CD14-positive monocyte (primary cell): ENCODE measurements at regions not wholly inside any gene's neighbourhood (a gene's known extent, or its start where the extent isn't known, plus 50 kb on each side); places are given as distances from the start of the nearest gene placed in this dataset.

Source experiments
- DNase-seq, 3 donors: peaks; one replicate each; pipeline ENCODE4 v3.0.0-alpha.2; 2011 to 2022
- H2AFZ ChIP-seq: 2 replicates; pipeline ENCODE4 v1.6.0; 2012; ENCODE audit warnings: mild to moderate bottlenecking, low read depth, low read length, inconsistent platforms; ENCODE audit not compliant: insufficient read depth, poor library complexity, severe bottlenecking
- H3K27ac ChIP-seq, 2 donors: 1 replicate in 1 of 2; 2 replicates in 1 of 2; pipeline ENCODE4 v1.5.1; 2012 to 2013; ENCODE audit warnings: low read length in 2 of 2, control low read depth in 1 of 2, inconsistent platforms in 1 of 2, low read depth in 1 of 2, mild to moderate bottlenecking in 1 of 2
- H3K27me3 ChIP-seq, 2 donors: one replicate each; pipeline versions ENCODE4 v1.6.0 to v1.6.1; 2011 to 2013; ENCODE audit warnings: low read length in 2 of 2; ENCODE audit not compliant: control insufficient read depth in 2 of 2, insufficient read depth in 2 of 2
- H3K36me3 ChIP-seq, 2 donors: replicated peaks in 1 of 2; 1 replicate in 1 of 2; 2 replicates in 1 of 2; pipeline versions ENCODE4 v1.5.1 to v1.6.1; 2012 to 2013; ENCODE audit warnings: low read length in 2 of 2, control low read depth in 1 of 2, inconsistent platforms in 1 of 2, mild to moderate bottlenecking in 1 of 2; ENCODE audit not compliant: insufficient read depth in 2 of 2, control insufficient read depth in 1 of 2
- H3K4me1 ChIP-seq, 2 donors: 1 replicate in 1 of 2; 2 replicates in 1 of 2; pipeline versions ENCODE4 v1.5.1 to v1.6.1; 2012 to 2013; ENCODE audit warnings: low read length in 2 of 2, control low read depth in 1 of 2, inconsistent platforms in 1 of 2, mild to moderate bottlenecking in 1 of 2, moderate library complexity in 1 of 2; ENCODE audit not compliant: insufficient read depth in 2 of 2, control insufficient read depth in 1 of 2
- H3K4me2 ChIP-seq: replicated peaks from 2 replicates; pipeline ENCODE3; 2012; ENCODE audit warnings: low read length, moderate library complexity, mild to moderate bottlenecking; ENCODE audit not compliant: poor library complexity, severe bottlenecking; ENCODE audit errors: extremely low read depth
- H3K4me3 ChIP-seq, 3 experiments: fragments of 200-600 bp in 1 of 3; sonication (generic) in 1 of 3; replicated peaks in 1 of 3; 1 replicate in 2 of 3; 2 replicates in 1 of 3; pipeline ENCODE4 v1.5.1; 2011 to 2013; ENCODE audit warnings: low read length in 3 of 3, mild to moderate bottlenecking in 3 of 3, control low read depth in 2 of 3, low read depth in 2 of 3, inconsistent platforms in 1 of 3, moderate library complexity in 1 of 3
- H3K79me2 ChIP-seq: 2 replicates; pipeline ENCODE4 v1.6.0; 2012; ENCODE audit warnings: mild to moderate bottlenecking, control low read depth, inconsistent platforms, low read length, moderate library complexity; ENCODE audit not compliant: insufficient read depth
- H3K9ac ChIP-seq: 2 replicates; pipeline ENCODE4 v1.6.0; 2017; ENCODE audit warnings: low read length, mild to moderate bottlenecking; ENCODE audit not compliant: insufficient read depth, poor library complexity, severe bottlenecking
- H3K9me3 ChIP-seq, 2 donors: replicated peaks in 1 of 2; 1 replicate in 1 of 2; 2 replicates in 1 of 2; pipeline versions ENCODE4 v1.5.1 to v1.6.1; 2012 to 2013; ENCODE audit warnings: low read length in 2 of 2, control low read depth in 1 of 2; ENCODE audit not compliant: control insufficient read depth in 1 of 2, insufficient read depth in 1 of 2
- H4K20me1 ChIP-seq: 2 replicates; pipeline ENCODE4 v1.6.0; 2012; ENCODE audit warnings: mild to moderate bottlenecking, low read length, control low read depth, moderate library complexity; ENCODE audit not compliant: insufficient read depth
- H3K27ac Mint-ChIP-seq, 7 donors: one replicate each; pipeline ENCODE4 v1.8.0; 2020; ENCODE audit warnings: mild to moderate bottlenecking in 7 of 7, mixed read lengths in 7 of 7, moderate library complexity in 6 of 7, inconsistent platforms in 2 of 7
- H3K27me3 Mint-ChIP-seq, 3 donors: one replicate each; pipeline ENCODE4 v1.8.0; 2021 to 2022; ENCODE audit warnings: low read depth in 3 of 3, mild to moderate bottlenecking in 3 of 3, mixed read lengths in 3 of 3, moderate library complexity in 3 of 3, inconsistent platforms in 1 of 3
- H3K36me3 Mint-ChIP-seq, 2 donors: one replicate each; pipeline ENCODE4 v1.8.0; 2020; ENCODE audit warnings: mixed read lengths in 2 of 2, inconsistent platforms in 1 of 2, mild to moderate bottlenecking in 1 of 2
- H3K4me1 Mint-ChIP-seq: one replicate; pipeline ENCODE4 v1.8.0; 2020; ENCODE audit warnings: mild to moderate bottlenecking, mixed read lengths
- H3K4me3 Mint-ChIP-seq, 2 donors: one replicate each; pipeline ENCODE4 v1.8.0; 2020; ENCODE audit warnings: mild to moderate bottlenecking in 2 of 2, mixed read lengths in 2 of 2, moderate library complexity in 1 of 2
- H3K9me3 Mint-ChIP-seq, 7 donors: one replicate each; pipeline ENCODE4 v1.8.0; 2020 to 2022; ENCODE audit warnings: mixed read lengths in 7 of 7, mild to moderate bottlenecking in 6 of 7, moderate library complexity in 6 of 7, inconsistent platforms in 2 of 7
- CTCF ChIP-seq: fragments of 200-600 bp; IDR thresholded peaks from one replicate; pipeline ENCODE4 v1.8.0; 2022; ENCODE audit warnings: antibody characterized with exemption, mild to moderate bottlenecking
- WGBS: methylation state at CpG from one replicate; pipeline ENCODE4 v1.1.5; 2013; ENCODE audit warnings: missing lambda C conversion rate; ENCODE audit not compliant: insufficient coverage; 5-methylcytosine and 5-hydroxymethylcytosine counted together
- intact Hi-C, 2 donors: fragments of 100-400 bp; cut with micrococcal nuclease; formaldehyde crosslinking; loops; one replicate each; pipeline versions ENCODE4 v1.15.0 to v1.15.1; 2023

DNA sequence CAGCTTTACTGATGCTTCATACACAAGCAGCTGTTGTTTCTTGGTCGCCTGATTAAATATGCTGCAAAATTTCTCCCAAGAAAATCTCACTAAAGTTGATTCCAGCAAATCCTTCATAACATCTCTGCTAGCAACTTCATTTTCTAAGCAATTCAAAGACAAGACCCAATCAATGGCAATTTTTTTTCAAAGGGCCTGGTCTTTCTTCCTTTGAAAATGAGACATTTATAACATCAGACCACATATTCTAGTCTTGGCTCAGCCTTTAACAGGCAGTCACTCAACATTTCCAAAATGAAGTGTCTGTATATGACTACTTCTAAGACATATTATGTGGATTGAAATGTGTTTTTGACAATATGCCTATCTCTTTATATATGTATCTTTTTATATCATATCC lies 702.6 kb downstream of the KCNA4 start:
- H3K4me3 Mint-ChIP-seq: no peak overlapping the region
- no peak for DNase-seq
- no peaks in the 10 kb centered on the region for H3K9me3 ChIP-seq
- no peaks in the 10 kb centered on the region for H3K4me1 ChIP-seq
- no peak overlapping the region for H3K4me2 ChIP-seq
- H3K36me3 ChIP-seq: no peaks in the 10 kb centered on the region
- peaks cover 0 to 2% (median 0%) of the 10 kb centered on the region in 3 donors for H3K27me3 Mint-ChIP-seq
- H3K4me1 Mint-ChIP-seq: no peaks in the 10 kb centered on the region
- H3K36me3 Mint-ChIP-seq: no peaks in the 10 kb centered on the region
- no peak overlapping the region for H3K4me3 ChIP-seq
- TF ChIP-seq CTCF: no peak
- no peaks in the 10 kb centered on the region for H3K27me3 ChIP-seq
- no peak overlapping the region for H3K27ac ChIP-seq
- no peak overlapping the region for H2AFZ ChIP-seq
- H4K20me1 ChIP-seq: no peaks in the 10 kb centered on the region
- H3K79me2 ChIP-seq: no peaks in the 10 kb centered on the region
- no peak overlapping the region for H3K27ac Mint-ChIP-seq
- intact Hi-C loops: no loop called here
- no peaks in the 10 kb centered on the region for H3K9me3 Mint-ChIP-seq
- 100% methylated on average over 1 of the region's 1 CpG for WGBS
- H3K9ac ChIP-seq: no peak overlapping the region

DNA sequence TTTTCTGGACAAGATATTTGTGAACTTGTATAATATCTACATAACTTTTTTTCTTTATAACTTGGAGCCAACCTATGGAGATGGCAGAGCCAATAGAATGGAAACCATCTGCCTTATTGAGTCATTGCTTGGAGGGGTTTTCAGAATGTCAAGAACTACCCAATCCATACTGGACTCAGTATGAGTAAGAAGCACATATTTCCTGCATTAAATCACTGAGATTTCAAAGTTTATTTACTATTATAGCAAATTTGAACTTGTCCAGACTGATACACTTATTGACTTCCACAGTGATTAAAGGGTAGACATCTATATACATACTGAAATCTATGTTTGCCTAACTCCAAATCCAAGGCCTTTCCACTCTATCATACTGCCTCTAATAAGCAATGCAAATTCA lies 704.0 kb downstream of the KCNA4 start:
- no peak for DNase-seq

More for the DNA sequence above, 704.0 kb downstream of the KCNA4 start:
- Mint-ChIP-seq H3K9me3 (no peaks in the 10 kb centered on the region), H3K27me3 (peaks cover 0 to 2% (median 0%) of the 10 kb centered on the region in 3 donors), H3K4me1 (no peaks in the 10 kb centered on the region), H3K27ac (no peak overlapping the region), H3K4me3 (no peak overlapping the region), H3K36me3 (no peaks in the 10 kb centered on the region)
- Histone ChIP-seq H3K27me3 (no peaks in the 10 kb centered on the region), H4K20me1 (no peaks in the 10 kb centered on the region), H2AFZ (no peak overlapping the region), H3K36me3 (no peaks in the 10 kb centered on the region), H3K4me2 (no peak overlapping the region), H3K9me3 (no peaks in the 10 kb centered on the region), H3K9ac (no peak overlapping the region), H3K4me1 (no peaks in the 10 kb centered on the region), H3K4me3 (no peak overlapping the region), H3K27ac (no peak overlapping the region), H3K79me2 (no peaks in the 10 kb centered on the region)
- no peak for TF ChIP-seq CTCF
- intact Hi-C loops: no loop called here
